Fibroblast of lung (primary cell): ENCODE measurements at regions not wholly inside any gene's neighbourhood (a gene's known extent, or its start where the extent isn't known, plus 50 kb on each side); places are given as distances from the start of the nearest gene placed in this dataset.

Source experiments
- DNase-seq, 2 donors: peaks; one replicate each; pipeline versions ENCODE4 v3.0.0 to v3.0.0-alpha.2; 2010; ENCODE audit warnings: low read depth in 2 of 2
- H2AFZ ChIP-seq: 2 replicates; pipeline ENCODE4 v1.5.1; 2012; ENCODE audit warnings: low read length, control low read depth, inconsistent platforms
- H3K27ac ChIP-seq: 2 replicates; pipeline ENCODE4 v1.5.1; 2011; ENCODE audit warnings: low read length, control low read depth; ENCODE audit not compliant: insufficient read depth
- H3K27me3 ChIP-seq: 2 replicates; pipeline ENCODE4 v1.5.1; 2011; ENCODE audit warnings: mild to moderate bottlenecking, low read length; ENCODE audit not compliant: control insufficient read depth, insufficient read depth
- H3K36me3 ChIP-seq: 2 replicates; pipeline ENCODE4 v1.5.1; 2011; ENCODE audit warnings: low read length; ENCODE audit not compliant: control insufficient read depth, insufficient read depth
- H3K4me1 ChIP-seq: 2 replicates; pipeline ENCODE4 v1.5.1; 2011; ENCODE audit warnings: low read length; ENCODE audit not compliant: control insufficient read depth, insufficient read depth; ENCODE audit errors: extremely low read depth
- H3K4me2 ChIP-seq: 2 replicates; pipeline ENCODE4 v1.5.1; 2011; ENCODE audit warnings: low read length, control low read depth; ENCODE audit not compliant: insufficient read depth; ENCODE audit errors: extremely low read depth
- H3K4me3 ChIP-seq, 4 experiments: fragments of 200-600 bp in 1 of 4; sonication (generic) in 1 of 4; replicated peaks in 1 of 4; 2 replicates each; pipeline ENCODE4 v1.5.1; 2011 to 2016; ENCODE audit warnings: low read length in 4 of 4, low read depth in 3 of 4, mild to moderate bottlenecking in 3 of 4, control low read depth in 2 of 4, inconsistent platforms in 1 of 4, mixed read lengths in 1 of 4; ENCODE audit not compliant: insufficient read depth in 1 of 4; ENCODE audit errors: control extremely low read depth in 1 of 4
- H3K79me2 ChIP-seq: 2 replicates; pipeline ENCODE4 v1.5.1; 2012; ENCODE audit warnings: mild to moderate bottlenecking, low read length, inconsistent platforms; ENCODE audit not compliant: control insufficient read depth, insufficient read depth
- H3K9ac ChIP-seq: 2 replicates; pipeline ENCODE4 v1.5.1; 2011; ENCODE audit warnings: mild to moderate bottlenecking, low read length, control low read depth; ENCODE audit not compliant: insufficient read depth
- H3K9me3 ChIP-seq: 2 replicates; pipeline ENCODE4 v1.5.1; 2012; ENCODE audit warnings: low read depth, low read length; ENCODE audit not compliant: control insufficient read depth, insufficient read depth
- H4K20me1 ChIP-seq: 2 replicates; pipeline ENCODE4 v1.5.1; 2011; ENCODE audit warnings: low read length; ENCODE audit not compliant: control insufficient read depth, insufficient read depth; ENCODE audit errors: extremely low read depth
- CTCF ChIP-seq, 2 donors: IDR thresholded peaks in 1 of 2; conservative IDR thresholded peaks in 1 of 2; 1 replicate in 1 of 2; 2 replicates in 1 of 2; pipeline ENCODE4 v1.5.1; 2011 to 2012; ENCODE audit warnings: low read length in 2 of 2, control low read depth in 1 of 2, inconsistent platforms in 1 of 2, low read depth in 1 of 2, mild to moderate bottlenecking in 1 of 2
- EZH2 ChIP-seq: IDR thresholded peaks from 2 replicates; pipeline ENCODE4 v1.5.1; 2012; ENCODE audit warnings: low read length, control low read depth, mild to moderate bottlenecking; ENCODE audit errors: missing control alignments

GRCh38 chr4:97507587-97508245, 635.6 kb downstream of the STPG2 start:
- DNase-seq, result peak in 1 of 2 donors; percentile 36
- H3K36me3 ChIP-seq, result no peaks in the 10 kb centered on the region
- H3K4me3 ChIP-seq, result no peak overlapping the region
- no peak overlapping the region for H3K4me2 ChIP-seq
- no peaks in the 10 kb centered on the region for H3K4me1 ChIP-seq
- no peak for TF ChIP-seq CTCF (conservative IDR thresholded peaks at IDR 0.05 in 1 of 2, IDR thresholded peaks at IDR 0.05 in 1 of 2; ENCODE audit: low read depth in 1 of 2, low read length in 2 of 2)
- TF ChIP-seq EZH2, result no peak
- no peak overlapping the region for H2AFZ ChIP-seq
- H3K27ac ChIP-seq, result no peak overlapping the region
- no peaks in the 10 kb centered on the region for H3K27me3 ChIP-seq
- no peaks in the 10 kb centered on the region for H3K79me2 ChIP-seq
- no peaks in the 10 kb centered on the region for H3K9me3 ChIP-seq
- no peak overlapping the region for H3K9ac ChIP-seq
- H4K20me1 ChIP-seq, result no peaks in the 10 kb centered on the region
